ENCODE measurements at regions not wholly inside any gene's neighbourhood (a gene's known extent, or its start where the extent isn't known, plus 50 kb on each side); places are given as distances from the start of the nearest gene placed in this dataset.

DNA sequence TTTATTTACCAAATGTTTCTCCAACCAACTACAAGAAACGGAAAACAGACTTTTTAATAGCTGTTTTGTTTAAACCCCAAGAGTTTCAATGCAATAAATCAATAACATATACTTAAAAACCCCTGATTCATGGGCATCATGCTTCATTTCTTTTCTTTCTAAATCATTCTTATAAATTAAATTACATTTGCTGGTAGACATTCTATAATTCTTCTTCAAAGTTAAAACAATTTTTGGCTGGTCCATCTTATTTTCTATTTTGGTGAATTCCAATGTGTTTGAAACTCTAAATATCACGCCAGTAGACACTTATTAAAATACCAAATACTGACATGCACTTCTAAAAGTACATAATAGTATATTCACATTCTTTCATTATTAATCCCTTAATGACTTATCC, 408.6 kb downstream of the LIG4 start:
- Histone ChIP-seq H2AFZ (ENCODE audit: low read length) (no peak overlapping the region), H4K8ac (replicated peaks; ENCODE audit: insufficient read length, low read depth, low read length) (no peak overlapping the region), H3K4me2 (ENCODE audit: insufficient read depth, insufficient read length, low read length) (no peak overlapping the region), H3K56ac (ENCODE audit: insufficient read length, low read depth, low read length) (no peak overlapping the region), H3K23ac (ENCODE audit: insufficient read length, low read depth, low read length) (no peak overlapping the region), H3K14ac (ENCODE audit: insufficient read depth, low read length) (no peak overlapping the region), H4K5ac (ENCODE audit: insufficient read length, low read depth, low read length) (no peak overlapping the region), H2BK20ac (ENCODE audit: low read depth, low read length, poor library complexity, severe bottlenecking) (no peak overlapping the region), H2BK15ac (ENCODE audit: low read depth, low read length) (no peak overlapping the region), H2AK5ac (ENCODE audit: insufficient read length, low read length) (no peak overlapping the region), H3K27ac (ENCODE audit: insufficient read length, low read depth, low read length) (no peak overlapping the region), H4K20me1 (ENCODE audit: control insufficient read depth, insufficient read depth, insufficient read length) (no peaks in the 10 kb centered on the region), H2BK5ac (ENCODE audit: insufficient read length, low read length) (no peak overlapping the region), H2BK12ac (ENCODE audit: insufficient read length, low read depth, low read length) (no peak overlapping the region), H3K79me2 (ENCODE audit: insufficient read depth, low read length) (0 out of 2 replicates have a peak, but pooled peaks cover 2% of the 10 kb centered on the region), H3K18ac (ENCODE audit: insufficient read length, low read depth, low read length) (no peak overlapping the region), H3K9ac (ENCODE audit: extremely low read depth, insufficient read length, low read length) (no peak overlapping the region), H2BK120ac (ENCODE audit: low read depth, low read length, poor library complexity, severe bottlenecking) (no peak overlapping the region), H3K4ac (ENCODE audit: low read depth, low read length) (no peak overlapping the region), H3T11ph (ENCODE audit: low read length) (no peak overlapping the region), H3K27me3 (ENCODE audit: insufficient read depth, low read length) (no peaks in the 10 kb centered on the region), H4K91ac (ENCODE audit: insufficient read length, low read depth, low read length) (no peak overlapping the region), H3K9me3 (ENCODE audit: control insufficient read depth, low read depth, low read length) (no peaks in the 10 kb centered on the region), H3K79me1 (ENCODE audit: insufficient read depth, low read depth, low read length, poor library complexity, severe bottlenecking) (no peaks in the 10 kb centered on the region), H3K23me2 (ENCODE audit: insufficient read length, low read depth, low read length, poor library complexity, severe bottlenecking) (no peaks in the 10 kb centered on the region), H3K4me1 (ENCODE audit: insufficient read depth, low read length) (no peaks in the 10 kb centered on the region)
- peaks cover 2 to 13% of the 10 kb centered on the region in 2 experiments; a peak in 3 of 4 replicates for H3K4me1 Mint-ChIP-seq
- H3K36me3 Mint-ChIP-seq (ENCODE audit: insufficient read depth in 1 of 3, low read depth in 3 of 3): no peaks in the 10 kb centered on the region
- H3K9me3 Mint-ChIP-seq: no peaks in the 10 kb centered on the region
- WGBS (ENCODE audit: extremely low coverage, insufficient read length, low lambda C conversion rate): no CpG with 5 or more reads among the region's 2 CpGs
- H3K27me3 Mint-ChIP-seq (ENCODE audit: low read depth): no peaks in the 10 kb centered on the region
- TF ChIP-seq, protein P1, sequence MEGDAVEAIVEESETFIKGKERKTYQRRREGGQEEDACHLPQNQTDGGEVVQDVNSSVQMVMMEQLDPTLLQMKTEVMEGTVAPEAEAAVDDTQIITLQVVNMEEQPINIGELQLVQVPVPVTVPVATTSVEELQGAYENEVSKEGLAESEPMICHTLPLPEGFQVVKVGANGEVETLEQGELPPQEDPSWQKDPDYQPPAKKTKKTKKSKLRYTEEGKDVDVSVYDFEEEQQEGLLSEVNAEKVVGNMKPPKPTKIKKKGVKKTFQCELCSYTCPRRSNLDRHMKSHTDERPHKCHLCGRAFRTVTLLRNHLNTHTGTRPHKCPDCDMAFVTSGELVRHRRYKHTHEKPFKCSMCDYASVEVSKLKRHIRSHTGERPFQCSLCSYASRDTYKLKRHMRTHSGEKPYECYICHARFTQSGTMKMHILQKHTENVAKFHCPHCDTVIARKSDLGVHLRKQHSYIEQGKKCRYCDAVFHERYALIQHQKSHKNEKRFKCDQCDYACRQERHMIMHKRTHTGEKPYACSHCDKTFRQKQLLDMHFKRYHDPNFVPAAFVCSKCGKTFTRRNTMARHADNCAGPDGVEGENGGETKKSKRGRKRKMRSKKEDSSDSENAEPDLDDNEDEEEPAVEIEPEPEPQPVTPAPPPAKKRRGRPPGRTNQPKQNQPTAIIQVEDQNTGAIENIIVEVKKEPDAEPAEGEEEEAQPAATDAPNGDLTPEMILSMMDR (conservative IDR thresholded peaks at IDR 0.05): no peak
- no peak for DNase-seq
- no peak overlapping the region for H3K4me3 Mint-ChIP-seq
- H3K27ac Mint-ChIP-seq: no peak overlapping the region

Data from H9 (cell line).